Stimulated activated CD8-positive, alpha-beta memory T cell treated with anti-CD3 and anti-CD28 coated beads, Interleukin-2, amount 100 ng/mL, for 48 hours (primary cell): ENCODE measurements at regions not wholly inside any gene's neighbourhood (a gene's known extent, or its start where the extent isn't known, plus 50 kb on each side); places are given as distances from the start of the nearest gene placed in this dataset.
"Not testable (repeated sequence)": the region's sequence is repeated elsewhere in the genome, so short reads cannot be mapped to it uniquely, and the experiment has no call there.

Experiments
- DNase-seq, 2 donors: peaks; one replicate each; pipeline ENCODE4 v3.0.0-alpha.2; 2020; ENCODE audit warnings: low read depth in 2 of 2

- DNase-seq, result no peak
Observed at GRCh38 chr5:152527358-152528052, 122.4 kb upstream of the NMUR2 start.

- no peak for DNase-seq
Observed at GRCh38 chr5:152529440-152529839, 124.4 kb upstream of the NMUR2 start.

DNA sequence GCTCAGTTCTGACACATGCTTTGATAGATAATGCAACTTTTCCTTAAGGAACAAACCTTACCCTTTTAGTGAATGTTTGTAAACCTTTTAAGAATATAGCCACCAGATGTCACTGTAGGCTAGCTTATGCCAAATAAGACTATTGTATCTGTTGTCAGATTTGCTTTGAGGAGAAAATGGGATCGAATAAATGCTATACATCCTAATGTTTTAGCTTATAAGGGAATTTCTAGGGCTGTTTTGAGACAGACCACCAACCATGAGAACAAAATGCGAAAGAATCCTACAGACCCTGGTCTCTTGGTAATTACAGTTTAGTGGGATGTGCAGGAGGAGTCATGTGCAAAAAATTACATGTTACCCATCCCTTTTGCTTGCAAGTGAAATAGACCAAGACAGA is 127.6 kb upstream of the NMUR2 start:
- DNase-seq, result no peak

GRCh38 chr5:152534641-152535040 is 129.6 kb upstream of the NMUR2 start:
- no peak for DNase-seq

DNA sequence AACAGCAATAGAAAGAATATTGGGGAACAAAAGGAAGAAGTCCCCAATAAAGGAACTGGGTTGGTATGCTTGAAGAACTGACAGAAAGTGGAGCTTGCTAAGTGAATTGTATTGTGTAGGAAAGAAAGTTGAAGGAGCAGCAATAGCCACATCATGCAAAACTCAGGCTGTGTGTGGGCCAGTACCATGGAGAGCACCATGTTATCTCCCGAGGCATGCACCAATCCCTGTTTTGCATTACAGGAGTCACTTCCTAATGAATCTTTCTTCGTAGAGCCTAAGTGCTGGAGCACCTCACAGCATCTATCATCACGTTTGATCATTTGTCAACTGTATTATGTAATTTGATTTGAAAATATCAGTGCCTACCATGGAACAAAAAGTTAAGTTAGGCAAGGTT is 137.7 kb upstream of the NMUR2 start:
- no peak for DNase-seq

DNA sequence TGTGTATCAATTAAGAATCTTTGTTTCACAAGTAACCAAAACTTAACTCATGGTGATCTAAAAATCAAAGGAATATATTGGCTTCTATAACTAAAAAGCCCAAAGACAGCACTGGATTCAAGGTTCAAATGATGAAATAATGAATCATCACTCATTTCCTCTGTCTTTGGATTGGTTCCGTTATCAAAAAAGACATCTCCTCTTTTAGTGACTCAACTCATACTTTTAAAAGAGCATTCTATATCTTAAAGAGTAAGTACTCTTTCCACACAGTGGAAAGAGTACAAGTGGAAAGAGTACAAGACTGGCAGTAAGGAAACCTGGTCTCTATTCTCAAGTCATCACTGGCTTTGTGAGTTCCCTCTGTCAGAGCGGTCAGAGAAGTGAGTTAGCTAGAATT is 141.4 kb upstream of the NMUR2 start:
- DNase-seq, result no peak

DNA sequence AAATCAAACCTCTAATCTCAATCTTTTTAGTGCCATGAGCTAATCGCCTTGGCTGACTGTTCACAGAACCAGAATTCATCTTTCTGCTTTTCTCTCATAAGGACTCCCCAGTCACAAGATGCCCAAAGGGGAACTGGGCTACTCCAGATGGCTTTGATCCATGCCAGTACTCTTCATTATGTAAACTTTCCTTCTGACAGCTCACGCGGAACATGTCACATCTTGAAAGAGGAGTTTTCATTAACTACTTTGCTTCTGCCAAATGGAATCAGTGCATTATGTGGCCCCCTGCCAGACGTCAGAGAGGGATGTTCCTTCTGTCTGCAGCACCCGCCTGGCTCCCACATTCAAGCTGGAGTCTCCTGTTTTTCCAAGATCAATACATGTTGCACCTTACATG is 142.1 kb upstream of the NMUR2 start:
- DNase-seq, result no peak

- DNase-seq, result no peak
Observed at GRCh38 chr5:152549709-152550108, 144.6 kb upstream of the NMUR2 start.

- no peak for DNase-seq
Observed at GRCh38 chr5:152551061-152551460, 146.0 kb upstream of the NMUR2 start.

- DNase-seq, result no peak
Observed at GRCh38 chr5:152556784-152557183, 151.7 kb upstream of the NMUR2 start.

GRCh38 chr5:152560512-152561137 is 155.5 kb upstream of the NMUR2 start:
- peak in 1 of 2 donors; percentile 14 for DNase-seq

- no peak for DNase-seq
Observed at GRCh38 chr5:152568016-152568415, 162.9 kb upstream of the NMUR2 start.

- no peak for DNase-seq
Observed at GRCh38 chr5:152572812-152573211, 167.7 kb upstream of the NMUR2 start.

DNA sequence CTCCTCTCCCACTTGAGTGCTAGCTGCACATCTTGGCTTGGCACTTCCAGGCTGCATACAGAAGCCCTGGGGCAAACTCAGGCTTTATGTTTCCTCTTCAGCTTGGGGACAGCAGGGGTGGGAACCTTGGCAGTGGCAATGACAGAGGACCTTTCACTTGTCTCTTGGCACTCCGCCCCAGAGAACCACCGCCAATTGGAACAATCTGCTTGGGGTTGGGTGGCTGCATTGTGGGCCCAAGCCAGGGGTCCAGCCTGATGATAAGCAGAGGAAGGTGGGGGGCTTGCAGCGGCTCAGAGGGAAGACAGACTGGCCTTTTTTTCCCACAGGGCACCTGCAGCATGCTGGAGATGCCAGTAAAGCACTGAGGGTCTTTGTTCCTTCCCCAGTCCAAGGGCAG is 179.0 kb upstream of the NMUR2 start:
- no peak for DNase-seq

- DNase-seq, result no peak
Observed at GRCh38 chr5:152592416-152592815, 187.3 kb upstream of the NMUR2 start.

DNA sequence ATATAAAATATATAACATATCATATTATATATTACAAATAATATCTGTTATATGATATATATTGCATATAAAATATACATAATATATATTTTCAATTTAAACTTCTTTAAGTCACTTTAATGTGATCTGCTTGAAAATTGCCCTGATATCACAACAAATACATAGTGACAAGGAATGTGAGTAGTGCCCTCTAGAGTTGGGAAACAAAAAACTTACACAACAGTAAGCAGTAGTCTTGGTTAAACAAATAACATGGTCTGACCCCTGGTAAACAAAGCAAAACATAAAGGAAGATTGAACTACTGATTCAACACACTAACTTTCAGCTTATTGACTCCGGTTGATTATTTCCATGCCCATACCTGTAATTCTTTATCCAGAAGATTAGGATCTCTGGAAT is 188.3 kb upstream of the NMUR2 start:
- DNase-seq, result no peak

GRCh38 chr5:152595405-152595804 is 190.3 kb upstream of the NMUR2 start:
- DNase-seq, result no peak

DNA sequence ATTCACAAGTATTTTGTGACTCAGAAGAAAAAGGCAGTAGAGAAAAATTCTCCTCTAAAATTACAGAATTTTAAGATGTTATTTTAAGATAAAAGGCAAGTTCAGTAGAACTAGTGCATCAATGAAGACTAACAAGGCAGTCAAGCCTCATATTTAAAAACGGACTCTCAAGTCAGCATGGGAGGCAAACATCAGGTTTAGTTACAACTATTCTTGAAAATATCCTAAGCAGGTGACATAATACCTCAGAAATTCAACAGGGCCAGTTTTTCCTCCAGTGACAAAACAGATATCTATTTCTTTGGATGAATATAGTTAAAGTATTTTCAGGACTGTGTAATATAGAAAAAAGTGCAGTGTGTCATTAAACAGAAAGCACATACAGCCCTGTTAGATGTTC is 194.0 kb upstream of the NMUR2 start:
- DNase-seq, result no peak

DNA sequence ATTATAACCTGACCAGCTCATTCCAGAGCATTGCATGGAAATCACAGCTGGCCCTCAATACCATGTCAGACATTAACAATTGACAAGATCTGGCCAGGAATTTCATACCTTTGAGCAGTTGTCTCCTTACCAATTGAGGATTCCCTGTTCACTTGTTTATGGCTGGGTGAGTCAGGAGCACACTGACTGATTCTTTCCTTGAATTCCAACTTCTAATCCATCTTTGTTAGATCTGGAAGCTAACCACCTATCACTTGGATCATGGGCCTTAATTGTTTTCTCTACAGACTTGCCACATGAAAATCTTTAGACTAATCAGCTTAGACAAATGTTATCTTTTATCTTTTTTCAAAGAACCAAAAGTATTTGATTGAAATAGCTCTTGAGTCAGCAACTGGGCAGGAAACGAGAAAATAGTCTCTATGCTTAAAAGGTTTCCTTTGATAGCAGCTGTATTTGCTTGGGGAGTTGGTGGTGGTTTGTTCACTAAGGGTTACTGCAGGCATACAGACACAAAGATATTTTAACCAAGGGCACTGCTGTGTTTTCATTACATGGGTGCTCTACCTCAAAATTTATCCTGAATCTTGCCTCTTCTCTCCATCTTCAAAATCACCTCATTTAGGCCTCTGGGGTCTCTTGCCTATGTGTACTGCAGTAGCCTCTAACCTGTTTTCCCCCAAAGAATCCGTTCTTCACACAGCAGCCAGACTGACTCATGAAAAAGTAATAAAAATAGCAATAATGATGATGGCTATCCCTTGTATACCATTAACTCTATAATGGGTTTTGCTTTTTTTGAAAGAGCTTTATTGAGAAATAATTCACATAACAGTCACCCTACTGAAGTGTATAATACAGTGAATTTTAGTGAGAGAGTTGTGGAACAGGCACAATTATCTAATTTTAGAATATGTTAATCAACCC is 197.0 kb upstream of the NMUR2 start:
- no peak for DNase-seq

DNA sequence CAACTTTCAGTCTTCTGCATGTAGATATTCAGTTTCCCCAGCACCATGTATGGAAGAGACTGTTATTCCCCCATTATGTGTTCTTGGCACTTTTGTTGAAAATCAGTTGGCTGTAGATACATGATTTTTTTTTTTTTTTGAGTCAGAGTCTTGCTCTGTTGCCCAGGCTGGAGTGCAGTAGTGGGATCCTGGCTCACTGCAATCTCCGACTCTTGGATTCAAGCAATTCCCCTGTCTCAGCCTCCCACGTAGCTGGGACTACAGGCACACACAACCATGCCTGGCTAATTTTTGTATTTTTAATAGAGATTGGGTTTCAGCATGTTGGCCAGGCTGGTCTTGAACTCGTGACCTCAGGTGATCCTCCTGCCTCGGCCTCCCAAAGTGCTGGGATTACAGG is 201.0 kb upstream of the NMUR2 start:
- DNase-seq, result not testable (repeated sequence)

DNA sequence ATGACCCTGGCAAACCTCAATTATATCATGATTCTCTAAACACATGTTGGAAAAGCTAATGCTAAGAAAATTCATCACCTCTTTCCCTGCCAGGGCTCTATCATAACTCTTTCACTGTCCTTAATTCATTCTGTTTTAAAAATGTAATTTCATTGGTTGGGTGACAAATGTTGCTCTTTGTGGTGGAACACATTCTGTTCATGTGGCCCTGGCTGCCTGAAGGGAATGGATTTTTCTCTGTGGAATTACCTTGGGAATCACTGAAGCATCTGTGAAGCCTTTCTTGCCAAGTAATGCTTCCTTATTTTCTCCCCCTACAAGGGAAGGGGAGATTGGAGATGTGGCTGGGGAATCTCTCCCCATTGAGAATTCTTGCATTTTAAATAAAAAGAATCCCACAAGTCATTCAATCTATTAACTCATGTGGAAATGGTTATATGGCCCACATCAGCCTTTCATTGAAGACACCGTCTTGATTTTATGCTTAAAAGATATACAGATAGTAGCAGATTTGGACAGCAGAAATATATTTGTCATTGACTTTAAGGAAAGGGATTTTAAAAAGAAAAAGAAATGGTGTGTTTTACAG is 201.8 kb upstream of the NMUR2 start:
- no peak for DNase-seq

GRCh38 chr5:152607401-152608160 is 202.5 kb upstream of the NMUR2 start:
- no peak for DNase-seq
